ENCODE measurements at regions not wholly inside any gene's neighbourhood (a gene's known extent, or its start where the extent isn't known, plus 50 kb on each side); places are given as distances from the start of the nearest gene placed in this dataset.
"Not testable (repeated sequence)": the region's sequence is repeated elsewhere in the genome, so short reads cannot be mapped to it uniquely, and the experiment has no call there.

DNA sequence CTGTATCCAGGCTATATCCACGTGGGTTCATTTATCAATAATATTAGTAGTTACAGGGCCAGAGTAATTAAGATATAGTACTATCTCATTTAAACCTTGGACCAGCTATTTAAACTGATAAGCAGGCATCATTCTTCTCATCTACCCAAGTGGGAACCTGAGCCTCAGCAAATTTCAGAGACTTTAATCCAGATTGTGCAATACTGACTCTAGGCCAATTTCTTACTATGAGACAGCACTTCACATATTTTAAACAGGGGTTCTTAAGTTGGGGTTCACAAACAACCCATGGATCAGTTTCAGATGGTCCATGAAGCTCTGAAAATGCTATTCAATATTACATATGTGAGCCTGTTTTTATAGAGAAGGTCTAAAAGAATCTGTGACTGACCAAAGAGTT is 302.7 kb upstream of the PSMD7 start:
- no peak for DNase-seq

DNA sequence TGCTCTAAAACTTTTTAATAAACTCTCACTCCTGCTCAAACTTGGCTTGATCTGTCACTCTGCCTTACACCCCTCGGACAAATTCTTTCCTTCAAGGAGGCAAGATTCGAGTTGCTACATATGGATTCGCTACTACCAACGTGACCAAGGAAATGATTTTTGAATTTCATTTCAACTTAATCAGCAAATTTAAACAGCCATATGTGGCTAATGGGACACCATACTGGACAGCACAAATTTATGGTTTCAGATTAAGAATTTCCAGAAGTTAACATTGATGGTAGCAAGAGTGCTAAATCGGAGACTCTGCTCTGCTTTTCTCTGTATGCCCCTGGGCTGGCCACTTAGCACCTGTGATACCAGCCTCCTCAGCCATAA is 318.2 kb upstream of the PSMD7 start:
- Mint-ChIP-seq H3K4me3 (no peak overlapping the region), H3K27me3 (no peaks in the 10 kb centered on the region), H3K9me3 (peaks cover 6 to 10% of the 10 kb centered on the region in 2 donors), H3K27ac (no peak overlapping the region), H3K4me1 (no peaks in the 10 kb centered on the region)
- DNase-seq (no peak), ATAC-seq (no peak)

More for the DNA sequence above, 302.7 kb upstream of the PSMD7 start:
- Mint-ChIP-seq H3K4me1 (no peaks in the 10 kb centered on the region), H3K9me3 (peaks cover 0 to 8% of the 10 kb centered on the region in 2 donors), H3K27ac (no peak overlapping the region), H3K27me3 (no peaks in the 10 kb centered on the region), H3K4me3 (no peak overlapping the region)
- ATAC-seq = no peak

DNA sequence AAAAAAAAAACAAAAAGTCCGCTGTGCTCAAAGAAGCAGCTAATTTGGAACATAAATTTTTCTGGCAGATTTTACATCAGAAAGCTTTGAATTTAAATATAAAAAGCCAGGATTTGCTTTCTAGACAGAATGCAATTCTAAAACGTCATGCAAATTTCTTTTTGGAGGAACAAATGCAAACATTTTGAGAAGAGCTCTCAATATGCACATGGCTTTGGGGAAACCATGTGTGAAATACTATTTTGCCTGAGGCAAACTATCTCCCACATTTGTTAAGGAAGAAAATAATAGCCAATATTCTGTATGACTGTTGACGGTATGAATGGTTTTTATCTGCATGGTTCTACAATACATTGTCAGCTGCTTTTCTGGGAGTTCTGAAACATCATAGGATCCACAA is 320.0 kb upstream of the PSMD7 start:
- no peaks in the 10 kb centered on the region for H3K27me3 Mint-ChIP-seq
- H3K4me1 Mint-ChIP-seq = no peaks in the 10 kb centered on the region
- H3K9me3 Mint-ChIP-seq = peaks cover 0 to 3% of the 10 kb centered on the region in 2 donors
- H3K4me3 Mint-ChIP-seq = no peak overlapping the region
- ATAC-seq (no peak), DNase-seq (no peak)
- no peak overlapping the region for H3K27ac Mint-ChIP-seq

DNA sequence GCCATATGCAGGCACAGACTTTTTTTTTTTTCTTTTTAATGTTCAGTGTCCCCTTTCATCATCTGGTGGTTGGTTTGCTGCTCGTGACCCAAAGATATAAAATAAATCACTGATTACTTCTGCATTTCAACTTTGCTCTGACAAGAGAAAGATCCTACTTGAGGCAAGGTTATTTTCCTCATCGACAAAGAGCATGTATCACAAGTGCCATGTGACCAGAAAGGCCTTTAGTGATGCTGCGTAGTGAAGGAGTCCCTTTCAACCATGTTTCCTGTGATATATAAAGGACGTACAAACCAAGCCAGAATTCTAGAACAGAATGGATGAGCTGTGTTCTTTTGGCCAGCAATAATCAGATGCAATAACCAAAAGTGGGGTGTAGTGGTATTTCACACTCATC is 323.4 kb upstream of the PSMD7 start:
- Mint-ChIP-seq H3K4me1 (no peaks in the 10 kb centered on the region), H3K4me3 (no peak overlapping the region), H3K27ac (no peak overlapping the region), H3K27me3 (no peaks in the 10 kb centered on the region), H3K9me3 (no peaks in the 10 kb centered on the region)
- no peak for ATAC-seq
- DNase-seq = no peak

DNA sequence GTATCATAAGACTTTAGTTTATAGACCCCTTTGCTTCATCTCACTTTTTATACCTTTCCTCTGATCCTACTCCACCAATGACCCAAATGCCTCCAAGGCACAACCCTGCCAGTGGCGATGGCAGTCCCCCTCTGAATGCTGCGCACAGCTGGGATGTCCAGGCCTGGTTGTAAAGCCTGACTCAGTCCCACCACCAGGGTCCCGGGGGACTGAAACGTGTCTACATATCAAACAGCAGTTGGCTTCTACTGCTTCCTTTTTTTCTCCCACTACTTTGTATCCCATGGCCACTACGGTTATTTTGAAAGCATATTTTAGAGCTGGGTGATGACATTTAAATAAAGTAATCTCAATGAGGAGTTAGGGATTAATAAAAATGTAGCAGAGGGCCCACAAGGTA is 329.8 kb upstream of the PSMD7 start:
- ATAC-seq = no peak
- Mint-ChIP-seq H3K9me3 (no peaks in the 10 kb centered on the region), H3K4me1 (no peaks in the 10 kb centered on the region), H3K27me3 (no peaks in the 10 kb centered on the region), H3K27ac (no peak overlapping the region), H3K4me3 (no peak overlapping the region)
- DNase-seq = no peak

DNA sequence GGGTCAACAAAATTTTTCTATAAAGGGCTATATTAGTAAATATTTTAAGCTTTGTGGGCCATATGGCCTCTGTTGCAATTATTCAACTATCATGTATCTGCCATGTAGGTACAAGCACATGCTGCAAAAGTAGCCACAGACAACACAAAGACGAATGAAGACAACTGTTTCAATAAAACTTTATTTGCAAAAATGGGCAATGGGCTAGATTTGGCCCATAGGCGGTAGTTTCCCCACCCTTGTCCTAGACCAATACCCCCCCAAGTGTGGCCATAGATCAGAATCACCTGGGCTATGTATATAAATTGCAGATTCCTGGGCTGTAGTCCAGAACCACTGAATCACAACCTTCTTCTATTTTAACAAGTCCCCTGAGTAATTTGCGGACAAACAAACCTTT is 331.0 kb upstream of the PSMD7 start:
- no peak overlapping the region for H3K4me3 Mint-ChIP-seq
- H3K27me3 Mint-ChIP-seq = no peaks in the 10 kb centered on the region
- no peaks in the 10 kb centered on the region for H3K9me3 Mint-ChIP-seq
- no peaks in the 10 kb centered on the region for H3K4me1 Mint-ChIP-seq
- ATAC-seq = no peak
- no peak overlapping the region for H3K27ac Mint-ChIP-seq
- DNase-seq = no peak

DNA sequence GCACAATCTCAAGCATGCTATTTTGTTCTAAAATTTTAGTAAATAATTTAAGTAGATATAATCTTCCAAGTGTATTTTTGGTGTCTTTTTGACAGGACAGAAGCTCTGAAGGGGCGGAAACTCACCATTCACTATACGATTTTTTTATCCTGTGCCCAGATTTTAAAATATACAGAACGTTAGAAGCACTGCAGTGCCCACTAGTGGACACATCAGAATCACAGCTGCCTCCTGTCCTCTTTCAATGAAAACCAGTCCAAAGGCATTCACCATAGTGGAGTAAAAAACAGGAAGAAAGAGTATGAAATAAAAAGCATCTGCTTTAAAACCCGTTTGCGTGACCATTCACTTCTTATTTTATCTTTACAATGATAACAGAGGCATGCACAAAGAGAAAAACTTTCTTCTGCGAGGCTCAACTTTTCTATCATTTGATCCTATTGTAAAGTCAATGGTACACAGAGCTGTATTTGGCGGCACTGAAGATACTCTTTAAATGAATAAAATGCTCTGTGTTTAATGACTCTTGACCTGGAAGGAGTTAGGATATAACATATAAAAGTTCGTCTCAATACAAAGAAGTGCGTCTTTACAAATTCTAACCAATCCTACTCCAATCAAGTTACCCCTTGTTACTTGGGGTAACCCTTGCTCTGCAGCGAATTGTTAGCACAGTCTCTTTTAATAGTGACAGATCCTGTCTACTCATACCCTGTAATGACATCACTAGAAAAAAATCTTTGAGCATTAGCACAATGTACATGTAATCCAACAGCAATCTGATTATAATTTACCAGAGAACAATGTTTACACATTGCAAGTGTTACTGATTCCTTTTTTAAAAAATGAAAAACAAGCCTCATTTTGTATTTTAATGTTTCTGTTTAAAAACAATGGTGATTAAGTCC is 339.8 kb upstream of the PSMD7 start:
- Mint-ChIP-seq H3K27ac (no peak overlapping the region), H3K4me1 (no peaks in the 10 kb centered on the region)

DNA sequence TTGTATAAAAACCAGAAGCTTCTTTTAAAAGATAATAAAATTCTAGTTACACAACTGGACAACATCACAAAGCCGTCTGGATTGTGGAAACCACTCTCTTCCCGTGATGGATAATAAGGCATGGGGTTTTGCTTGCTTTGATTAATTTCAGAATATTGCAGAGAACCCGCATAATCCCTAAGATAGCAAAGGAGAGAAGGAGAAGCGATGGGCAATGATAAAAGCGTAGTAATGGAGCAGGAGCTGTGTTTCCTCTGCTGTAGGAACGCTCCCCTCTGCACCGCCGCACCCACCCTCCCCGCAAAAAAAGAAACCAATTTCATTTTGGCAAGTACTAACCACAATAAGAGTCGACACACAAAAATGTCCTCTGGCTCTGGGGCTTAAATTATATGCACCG is 340.9 kb upstream of the PSMD7 start:
- ATAC-seq (no peak), DNase-seq (no peak)
- H3K4me1 Mint-ChIP-seq = no peaks in the 10 kb centered on the region
- H3K27ac Mint-ChIP-seq = no peak overlapping the region
- no peaks in the 10 kb centered on the region for H3K9me3 Mint-ChIP-seq
- no peak overlapping the region for H3K4me3 Mint-ChIP-seq
- H3K27me3 Mint-ChIP-seq = no peaks in the 10 kb centered on the region

More for the DNA sequence above, 339.8 kb upstream of the PSMD7 start:
- Mint-ChIP-seq H3K27me3 (no peaks in the 10 kb centered on the region), H3K4me3 (no peak overlapping the region), H3K9me3 (no peaks in the 10 kb centered on the region)
- ATAC-seq (no peak), DNase-seq (peak; percentile 4 to 17)

DNA sequence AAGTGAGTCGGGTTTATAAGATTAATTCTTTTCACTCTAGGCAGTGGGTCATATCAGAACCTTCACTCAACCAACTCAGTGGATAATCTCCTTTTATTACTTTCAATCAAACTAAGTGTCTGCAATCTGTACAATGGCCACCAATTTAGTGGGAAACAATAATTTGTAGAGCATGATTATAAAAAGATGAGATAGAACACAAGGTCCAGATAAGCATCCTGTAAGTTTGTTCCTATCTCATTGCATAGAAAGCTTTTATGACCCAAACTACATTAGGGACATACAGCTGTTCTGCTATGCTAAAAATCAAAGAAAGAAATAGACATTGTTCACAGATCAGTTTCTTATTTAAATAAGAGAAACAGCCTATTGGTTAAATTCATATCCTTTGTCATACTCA is 341.4 kb upstream of the PSMD7 start:
- no peaks in the 10 kb centered on the region for H3K27me3 Mint-ChIP-seq
- DNase-seq (no peak), ATAC-seq (no peak)
- no peaks in the 10 kb centered on the region for H3K4me1 Mint-ChIP-seq
- no peak overlapping the region for H3K4me3 Mint-ChIP-seq
- H3K27ac Mint-ChIP-seq = no peak overlapping the region
- H3K9me3 Mint-ChIP-seq = no peaks in the 10 kb centered on the region

DNA sequence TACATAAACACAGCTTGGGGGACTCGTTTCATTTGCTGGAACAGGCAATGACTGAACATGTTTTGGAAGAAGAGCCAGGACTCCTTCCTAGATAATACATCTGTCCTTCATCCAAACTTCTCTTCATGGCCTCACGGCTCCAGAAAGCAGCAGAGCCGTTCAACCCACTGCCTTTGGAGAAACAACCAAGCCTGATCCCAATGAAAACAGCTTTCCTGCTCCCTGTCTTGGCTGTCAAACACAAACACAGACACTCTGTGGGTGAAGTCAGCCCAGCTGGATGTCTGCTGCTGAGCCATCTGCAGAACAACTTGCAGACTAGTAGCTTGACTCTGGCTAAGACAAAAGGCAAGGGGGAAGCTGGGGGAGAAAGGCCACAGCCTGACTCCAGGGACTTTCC is 345.1 kb upstream of the PSMD7 start:
- no peaks in the 10 kb centered on the region for H3K4me1 Mint-ChIP-seq
- H3K27me3 Mint-ChIP-seq = no peaks in the 10 kb centered on the region
- DNase-seq = no peak
- no peak overlapping the region for H3K4me3 Mint-ChIP-seq
- no peaks in the 10 kb centered on the region for H3K9me3 Mint-ChIP-seq
- no peak overlapping the region for H3K27ac Mint-ChIP-seq
- no peak for ATAC-seq

DNA sequence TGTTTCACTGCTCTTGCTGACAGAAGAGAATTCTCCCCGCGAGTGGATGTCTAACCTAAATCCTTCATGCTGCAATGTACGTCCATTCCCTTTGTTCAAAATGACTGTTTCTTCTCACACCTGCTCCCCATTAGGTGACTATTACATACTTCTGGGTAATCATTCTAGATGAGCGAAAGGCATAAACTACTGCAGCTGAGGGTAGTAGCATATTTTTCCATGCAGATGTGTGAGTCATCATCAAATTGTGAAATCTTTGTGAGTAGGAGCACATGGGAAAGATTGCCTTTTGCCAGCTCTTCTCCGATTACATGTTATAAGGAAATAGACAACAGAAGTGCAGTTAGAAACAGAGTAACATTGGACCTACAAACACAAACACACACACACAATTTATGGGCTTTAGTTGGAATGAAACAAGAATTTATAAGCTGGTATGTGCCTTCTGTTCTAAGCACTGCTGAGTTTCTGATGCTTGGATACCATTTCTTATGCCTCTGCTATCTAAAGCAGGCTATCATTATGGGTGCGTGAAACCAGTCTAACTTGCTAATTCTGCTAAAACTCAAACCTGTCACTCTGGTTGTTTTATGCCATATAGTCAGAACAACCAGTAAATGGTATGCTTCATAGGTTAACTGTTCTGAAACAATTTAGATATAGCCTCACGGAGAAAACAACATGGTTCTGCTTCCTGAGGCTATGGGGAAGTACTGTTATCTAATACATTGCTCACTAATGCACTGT is 346.9 kb upstream of the PSMD7 start:
- no peak for DNase-seq

DNA sequence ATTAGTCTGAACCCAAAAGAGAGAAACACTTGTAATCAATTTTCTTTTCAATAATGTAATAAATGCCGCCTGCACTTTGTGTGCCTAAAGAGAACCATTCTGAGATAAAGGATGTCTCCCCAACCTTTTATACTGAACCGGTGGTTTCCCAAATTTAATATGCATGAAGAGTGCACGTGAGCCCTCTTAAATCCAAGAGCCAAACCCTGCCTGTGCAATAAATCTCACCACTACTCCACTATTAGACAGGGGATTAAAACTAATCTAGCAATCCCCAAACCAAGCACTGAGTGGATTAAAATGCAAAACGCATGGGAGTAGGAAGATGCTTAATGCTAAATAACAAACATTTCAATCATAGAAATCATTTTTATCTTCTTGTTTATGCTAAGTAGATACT is 351.0 kb upstream of the PSMD7 start:
- no peak overlapping the region for H3K4me3 Mint-ChIP-seq
- ATAC-seq = no peak
- DNase-seq = no peak
- no peaks in the 10 kb centered on the region for H3K9me3 Mint-ChIP-seq
- no peaks in the 10 kb centered on the region for H3K27me3 Mint-ChIP-seq
- no peak overlapping the region for H3K27ac Mint-ChIP-seq
- no peaks in the 10 kb centered on the region for H3K4me1 Mint-ChIP-seq

More for the DNA sequence above, 346.9 kb upstream of the PSMD7 start:
- H3K4me1 Mint-ChIP-seq = no peaks in the 10 kb centered on the region
- no peak overlapping the region for H3K27ac Mint-ChIP-seq
- no peak overlapping the region for H3K4me3 Mint-ChIP-seq
- no peak for ATAC-seq
- H3K27me3 Mint-ChIP-seq = no peaks in the 10 kb centered on the region
- H3K9me3 Mint-ChIP-seq = no peaks in the 10 kb centered on the region

DNA sequence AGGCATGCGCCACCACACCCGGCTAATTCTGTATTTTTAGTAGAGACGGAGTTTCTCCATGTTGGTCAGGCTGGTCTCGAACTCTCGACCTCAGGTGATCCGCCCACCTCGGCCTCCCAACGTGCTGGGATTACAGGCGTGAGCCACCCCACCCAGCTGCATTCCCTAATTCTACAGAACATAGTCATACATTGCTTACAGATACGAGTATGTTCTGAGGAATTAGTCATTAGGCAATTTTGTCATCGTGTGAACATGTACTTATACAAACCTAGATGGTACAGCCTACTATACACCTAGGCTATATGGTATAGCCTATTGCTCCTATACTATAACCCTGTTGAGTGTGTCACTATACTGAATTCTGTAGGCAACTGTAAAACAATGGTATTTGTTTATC is 353.4 kb upstream of the PSMD7 start:
- not testable (repeated sequence) for DNase-seq, H3K27ac Mint-ChIP-seq, H3K4me3 Mint-ChIP-seq, ATAC-seq, H3K9me3 Mint-ChIP-seq, H3K27me3 Mint-ChIP-seq, H3K4me1 Mint-ChIP-seq

DNA sequence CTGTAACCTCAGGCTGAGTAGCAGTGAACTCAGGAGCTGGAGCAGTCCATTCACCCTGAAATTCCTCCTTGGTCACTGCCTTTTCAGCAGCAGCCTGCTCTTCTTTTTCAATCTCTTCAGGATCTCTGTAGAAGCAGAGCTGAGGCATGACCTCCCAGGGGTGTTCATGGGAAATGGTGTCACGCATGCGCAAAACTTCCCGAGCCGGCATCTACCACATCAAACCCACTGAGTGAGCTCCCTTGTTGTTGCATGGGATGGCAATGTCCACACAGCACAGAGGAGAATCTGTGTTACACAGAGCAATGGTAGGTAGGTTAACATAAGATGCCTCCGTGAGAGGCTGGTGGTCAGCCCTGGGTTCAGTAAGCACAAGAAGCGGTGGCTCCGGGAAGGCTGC is 355.8 kb upstream of the PSMD7 start:
- not testable (repeated sequence) for ATAC-seq, H3K27me3 Mint-ChIP-seq, H3K9me3 Mint-ChIP-seq, H3K4me3 Mint-ChIP-seq, DNase-seq, H3K27ac Mint-ChIP-seq, H3K4me1 Mint-ChIP-seq

DNA sequence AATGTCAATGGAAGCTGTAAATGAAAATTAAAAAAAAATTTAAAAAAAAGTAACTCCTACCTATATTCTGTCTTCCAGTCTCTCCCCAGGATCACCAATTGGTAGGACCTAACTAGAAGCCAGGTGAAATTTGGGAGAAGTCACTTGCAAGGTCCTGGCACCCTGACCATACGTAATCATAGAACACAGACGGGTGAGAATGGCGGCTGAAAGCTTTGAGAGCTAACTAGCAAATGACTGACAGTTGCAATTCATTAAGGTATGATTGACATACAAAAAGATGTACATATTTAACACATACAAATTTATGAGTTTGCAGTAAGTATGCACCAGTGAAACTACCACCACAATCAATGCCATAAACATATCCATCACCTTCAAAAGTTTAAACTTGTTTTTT is 372.7 kb upstream of the PSMD7 start:
- H3K4me3 Mint-ChIP-seq = no peak overlapping the region
- no peaks in the 10 kb centered on the region for H3K27me3 Mint-ChIP-seq
- peaks cover 15 to 25% of the 10 kb centered on the region in 2 donors for H3K9me3 Mint-ChIP-seq
- H3K4me1 Mint-ChIP-seq = no peaks in the 10 kb centered on the region
- no peak for DNase-seq
- H3K27ac Mint-ChIP-seq = no peak overlapping the region
- ATAC-seq = no peak

DNA sequence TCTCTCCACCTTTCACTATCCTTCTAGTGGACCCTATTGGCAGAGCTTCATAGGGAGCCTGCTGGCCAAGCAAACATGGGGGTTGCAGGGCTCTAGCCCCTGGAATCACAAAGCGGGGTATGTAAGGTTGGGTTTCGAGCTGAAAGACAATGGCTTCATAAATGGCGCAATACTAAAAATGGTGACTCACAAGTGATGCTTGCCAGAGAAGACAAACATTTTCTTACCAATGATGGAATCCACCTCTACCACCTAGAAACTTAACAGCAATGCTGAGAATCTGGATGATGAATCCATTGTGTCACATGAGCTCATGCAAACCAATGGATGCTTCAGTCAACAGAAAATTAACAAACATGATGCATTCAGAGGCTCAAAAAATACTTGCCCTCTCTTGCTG is 375.3 kb upstream of the PSMD7 start:
- Mint-ChIP-seq H3K4me3 (no peak overlapping the region), H3K27me3 (no peaks in the 10 kb centered on the region), H3K9me3 (peaks cover 0 to 8% of the 10 kb centered on the region in 2 donors), H3K4me1 (no peaks in the 10 kb centered on the region), H3K27ac (no peak overlapping the region)
- ATAC-seq (no peak), DNase-seq (no peak)

Data from stimulated activated naive CD8-positive, alpha-beta T cell treated with anti-CD3 and anti-CD28 coated beads, Interleukin-15, amount 100 ng/mL, for 72 hours (primary cell).